ENCODE measurements at regions not wholly inside any gene's neighbourhood (a gene's known extent, or its start where the extent isn't known, plus 50 kb on each side); places are given as distances from the start of the nearest gene placed in this dataset.
"Not testable (repeated sequence)": the region's sequence is repeated elsewhere in the genome, so short reads cannot be mapped to it uniquely, and the experiment has no call there.

DNA sequence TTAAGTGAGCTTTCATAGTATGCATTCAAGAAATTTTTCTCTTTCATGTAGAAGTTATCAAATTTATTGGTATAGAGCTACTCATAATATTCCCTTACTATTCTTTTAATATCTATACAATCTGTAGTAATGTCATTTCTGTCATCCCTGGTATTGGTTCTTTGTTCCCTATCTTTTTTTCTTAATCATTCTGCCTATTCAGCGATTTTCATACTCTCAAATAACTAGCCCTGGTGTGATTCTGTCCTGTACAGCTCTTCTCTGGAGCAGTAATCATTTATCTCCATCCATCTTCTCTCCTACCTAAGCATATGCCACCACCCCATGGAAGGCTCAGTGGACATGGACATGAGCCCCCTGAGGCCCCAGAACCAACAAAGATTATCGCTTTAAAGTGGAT is 213.2 kb upstream of the NEBL start:
- no peaks in the 10 kb centered on the region for H3K36me3 ChIP-seq (ENCODE audit: insufficient read depth, low read length)
- no peaks in the 10 kb centered on the region for H3K27me3 ChIP-seq (ENCODE audit: low read length)
- DNase-seq = no peak
- H3K4me1 ChIP-seq (ENCODE audit: low read length) = no peaks in the 10 kb centered on the region
- H3K9me3 ChIP-seq (ENCODE audit: low read length) = no peaks in the 10 kb centered on the region
- no peak overlapping the region for H3K4me2 ChIP-seq (ENCODE audit: low read depth, low read length, poor library complexity, severe bottlenecking)
- H3K27ac ChIP-seq (ENCODE audit: low read length) = no peak overlapping the region
- H3K79me2 ChIP-seq (ENCODE audit: low read length) = no peaks in the 10 kb centered on the region
- no peaks in the 10 kb centered on the region; the same call in 1 of the 2 replicates for H3K9me2 ChIP-seq (replicated peaks; ENCODE audit: insufficient read depth, low read length)
- H3K9ac ChIP-seq (ENCODE audit: low read length) = no peak overlapping the region
- no peak overlapping the region for H3K4me3 ChIP-seq (ENCODE audit: low read length)
- H4K20me1 ChIP-seq (ENCODE audit: insufficient read depth, low read depth, low read length) = no peaks in the 10 kb centered on the region
- H2AFZ ChIP-seq (ENCODE audit: low read length) = no peak overlapping the region

GRCh38 chr10:21106931-21107330 is 209.8 kb upstream of the NEBL start:
- not testable (repeated sequence) for H4K20me1 ChIP-seq (ENCODE audit: insufficient read depth, low read depth, low read length); H3K4me3 ChIP-seq (ENCODE audit: low read length); H2AFZ ChIP-seq (ENCODE audit: low read length); H3K79me2 ChIP-seq (ENCODE audit: low read length); H3K4me2 ChIP-seq (ENCODE audit: low read depth, low read length, poor library complexity, severe bottlenecking); H3K36me3 ChIP-seq (ENCODE audit: insufficient read depth, low read length); H3K9me3 ChIP-seq (ENCODE audit: low read length); H3K9me2 ChIP-seq (replicated peaks; ENCODE audit: insufficient read depth, low read length); H3K27me3 ChIP-seq (ENCODE audit: low read length); H3K4me1 ChIP-seq (ENCODE audit: low read length); DNase-seq; H3K27ac ChIP-seq (ENCODE audit: low read length); H3K9ac ChIP-seq (ENCODE audit: low read length)

GRCh38 chr10:21105331-21105730 is 208.2 kb upstream of the NEBL start:
- not testable (repeated sequence) for H3K27ac ChIP-seq (ENCODE audit: low read length); H3K27me3 ChIP-seq (ENCODE audit: low read length); H3K9me2 ChIP-seq (replicated peaks; ENCODE audit: insufficient read depth, low read length); H3K79me2 ChIP-seq (ENCODE audit: low read length); DNase-seq; H4K20me1 ChIP-seq (ENCODE audit: insufficient read depth, low read depth, low read length); H3K4me2 ChIP-seq (ENCODE audit: low read depth, low read length, poor library complexity, severe bottlenecking); H3K9me3 ChIP-seq (ENCODE audit: low read length); H2AFZ ChIP-seq (ENCODE audit: low read length); H3K4me1 ChIP-seq (ENCODE audit: low read length); H3K36me3 ChIP-seq (ENCODE audit: insufficient read depth, low read length); H3K9ac ChIP-seq (ENCODE audit: low read length); H3K4me3 ChIP-seq (ENCODE audit: low read length)

DNA sequence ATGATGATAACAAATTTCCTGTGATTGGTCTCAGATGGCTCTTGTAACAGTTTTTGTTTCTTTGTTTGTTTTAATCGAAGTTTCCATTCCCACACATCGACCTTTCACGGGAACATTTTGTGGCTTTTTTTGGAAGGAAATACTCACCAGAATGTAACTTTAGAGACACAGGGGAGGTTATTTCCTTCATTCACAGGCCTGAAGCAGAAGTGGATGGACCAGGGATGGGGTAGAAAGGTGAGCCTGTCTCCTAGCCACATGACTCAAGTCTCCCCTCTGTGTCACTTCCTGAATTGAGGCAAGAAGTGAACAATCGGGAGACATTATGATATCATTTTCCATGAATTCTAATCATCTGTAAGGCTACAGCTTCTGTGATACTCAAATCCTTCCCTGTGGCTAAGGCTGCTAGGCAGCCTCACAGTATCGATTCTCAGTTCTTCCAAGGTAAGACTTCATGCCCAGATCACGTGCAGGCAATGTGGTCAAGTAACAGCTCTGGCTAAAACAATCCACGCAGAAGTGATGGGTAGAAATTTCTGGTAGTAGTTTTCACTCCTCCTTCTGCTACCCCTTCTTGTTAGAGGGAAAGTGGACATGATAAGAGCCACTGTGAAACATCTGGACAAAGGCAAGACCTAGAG is 203.9 kb upstream of the NEBL start:
- H3K36me3 ChIP-seq (ENCODE audit: insufficient read depth, low read length) = no peaks in the 10 kb centered on the region

GRCh38 chr10:21100190-21100589 is 203.1 kb upstream of the NEBL start:
- Histone ChIP-seq H3K79me2 (ENCODE audit: low read length) (no peaks in the 10 kb centered on the region), H3K4me1 (ENCODE audit: low read length) (no peaks in the 10 kb centered on the region), H3K9ac (ENCODE audit: low read length) (no peak overlapping the region), H3K9me2 (replicated peaks; ENCODE audit: insufficient read depth, low read length) (no peaks in the 10 kb centered on the region), H3K9me3 (ENCODE audit: low read length) (no peaks in the 10 kb centered on the region), H3K27ac (ENCODE audit: low read length) (no peak overlapping the region), H3K4me2 (ENCODE audit: low read depth, low read length, poor library complexity, severe bottlenecking) (no peak overlapping the region), H2AFZ (ENCODE audit: low read length) (no peak overlapping the region), H3K4me3 (ENCODE audit: low read length) (no peak overlapping the region), H3K27me3 (ENCODE audit: low read length) (no peaks in the 10 kb centered on the region), H3K36me3 (ENCODE audit: insufficient read depth, low read length) (no peaks in the 10 kb centered on the region), H4K20me1 (ENCODE audit: insufficient read depth, low read depth, low read length) (no peaks in the 10 kb centered on the region)
- no peak for DNase-seq

More for the DNA sequence above, 203.9 kb upstream of the NEBL start:
- no peaks in the 10 kb centered on the region for H4K20me1 ChIP-seq (ENCODE audit: insufficient read depth, low read depth, low read length)
- no peaks in the 10 kb centered on the region for H3K9me3 ChIP-seq (ENCODE audit: low read length)
- H3K27me3 ChIP-seq (ENCODE audit: low read length) = no peaks in the 10 kb centered on the region
- H3K4me3 ChIP-seq (ENCODE audit: low read length) = no peak overlapping the region
- no peak overlapping the region for H2AFZ ChIP-seq (ENCODE audit: low read length)
- H3K9ac ChIP-seq (ENCODE audit: low read length) = no peak overlapping the region
- no peak overlapping the region for H3K4me2 ChIP-seq (ENCODE audit: low read depth, low read length, poor library complexity, severe bottlenecking)
- no peak overlapping the region for H3K27ac ChIP-seq (ENCODE audit: low read length)
- H3K9me2 ChIP-seq (replicated peaks; ENCODE audit: insufficient read depth, low read length) = no peaks in the 10 kb centered on the region
- H3K4me1 ChIP-seq (ENCODE audit: low read length) = no peaks in the 10 kb centered on the region
- no peaks in the 10 kb centered on the region for H3K79me2 ChIP-seq (ENCODE audit: low read length)
- DNase-seq = no peak

DNA sequence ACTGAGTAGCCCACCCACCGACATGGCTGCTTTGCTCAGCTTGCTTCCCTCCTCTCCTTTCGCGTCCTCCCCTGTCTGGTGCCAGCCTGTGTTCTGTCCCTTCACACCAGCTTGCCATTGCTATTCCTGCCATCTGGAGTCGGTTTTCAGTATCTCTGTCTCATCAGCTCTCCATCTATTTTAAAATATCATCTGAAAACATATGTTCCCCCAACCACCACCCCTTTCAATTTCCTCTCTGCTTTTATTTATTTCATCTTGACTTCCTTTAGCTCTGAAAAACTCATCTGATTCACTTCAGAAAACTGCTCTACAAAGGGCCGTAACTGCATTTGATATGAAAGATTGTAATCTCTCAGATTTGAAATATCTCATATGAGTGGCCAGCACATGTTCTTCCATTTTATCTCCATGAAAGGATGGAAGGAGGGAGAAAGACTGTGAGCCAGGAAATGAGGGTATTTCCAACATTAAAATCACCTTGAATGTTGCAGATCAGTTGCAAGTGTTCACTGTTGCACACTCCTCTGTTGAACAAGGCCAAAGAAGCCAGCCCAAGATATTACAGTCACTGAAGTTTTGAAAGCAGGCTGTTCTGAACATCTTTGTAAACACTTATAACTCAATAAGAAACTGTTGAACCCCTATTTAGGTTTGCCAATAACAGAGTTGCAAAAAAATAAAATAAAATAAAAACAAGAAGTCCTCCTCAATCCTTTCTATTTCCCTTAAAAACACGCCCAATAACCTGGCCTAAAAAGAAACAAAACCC is 202.4 kb upstream of the NEBL start:
- Histone ChIP-seq H3K27ac (ENCODE audit: low read length) (no peak overlapping the region), H3K4me1 (ENCODE audit: low read length) (no peaks in the 10 kb centered on the region), H3K9me2 (replicated peaks; ENCODE audit: insufficient read depth, low read length) (no peaks in the 10 kb centered on the region), H3K4me2 (ENCODE audit: low read depth, low read length, poor library complexity, severe bottlenecking) (no peak overlapping the region), H3K36me3 (ENCODE audit: insufficient read depth, low read length) (no peaks in the 10 kb centered on the region), H3K9me3 (ENCODE audit: low read length) (no peaks in the 10 kb centered on the region), H3K9ac (ENCODE audit: low read length) (no peak overlapping the region), H3K79me2 (ENCODE audit: low read length) (no peaks in the 10 kb centered on the region), H3K4me3 (ENCODE audit: low read length) (no peak overlapping the region), H2AFZ (ENCODE audit: low read length) (no peak overlapping the region), H3K27me3 (ENCODE audit: low read length) (no peaks in the 10 kb centered on the region), H4K20me1 (ENCODE audit: insufficient read depth, low read depth, low read length) (no peaks in the 10 kb centered on the region)
- DNase-seq = no peak

DNA sequence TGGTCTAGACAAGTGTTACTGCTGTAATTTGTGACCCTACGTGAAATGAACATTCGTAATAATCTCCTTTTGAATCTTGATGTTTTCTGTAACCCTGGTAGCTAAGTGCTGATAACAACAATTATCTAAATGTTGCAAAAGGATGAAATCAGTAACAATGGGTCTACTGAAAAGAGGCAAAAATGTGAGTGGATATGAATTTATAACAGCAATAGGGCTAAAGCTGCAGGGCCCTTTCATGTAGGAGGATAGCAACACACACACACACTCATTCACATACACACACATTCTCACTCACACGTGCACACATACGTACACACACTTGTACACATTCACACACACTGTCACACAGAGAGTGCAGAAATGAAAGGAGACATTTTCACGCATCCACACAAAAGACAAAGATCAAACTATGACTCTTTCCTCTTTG is 200.8 kb upstream of the NEBL start:
- DNase-seq = no peak
- H3K79me2 ChIP-seq (ENCODE audit: low read length) = no peaks in the 10 kb centered on the region

DNA sequence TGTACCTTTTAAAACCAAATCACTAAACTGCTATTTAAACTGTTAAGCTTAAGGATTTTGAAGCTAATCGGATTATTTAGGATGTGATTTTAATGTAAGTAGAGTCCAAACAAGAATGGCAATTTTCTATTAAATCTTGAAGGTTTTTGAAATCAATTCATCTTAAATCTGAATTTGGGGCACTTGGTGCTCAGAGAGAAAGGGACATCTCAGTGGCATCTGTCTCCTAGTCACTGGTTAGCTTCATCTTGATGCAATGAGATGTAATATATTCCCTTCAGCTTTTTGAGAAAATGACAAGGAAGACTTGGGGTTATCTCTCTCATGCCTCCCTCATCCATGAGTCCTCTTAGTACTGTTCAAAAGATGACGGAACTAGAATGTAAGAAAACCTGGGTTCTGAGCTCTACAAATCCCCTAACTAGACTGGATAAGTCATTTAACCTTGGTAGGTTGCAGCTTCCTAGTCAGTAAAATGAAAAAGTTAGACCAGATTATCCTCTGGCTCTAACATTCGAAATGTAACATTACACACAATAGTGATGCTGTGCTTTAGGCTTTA is 198.5 kb upstream of the NEBL start:
- H2AFZ ChIP-seq (ENCODE audit: low read length) = no peak overlapping the region
- DNase-seq = no peak
- no peaks in the 10 kb centered on the region for H3K9me3 ChIP-seq (ENCODE audit: low read length)
- H3K36me3 ChIP-seq (ENCODE audit: insufficient read depth, low read length) = no peaks in the 10 kb centered on the region
- no peaks in the 10 kb centered on the region for H4K20me1 ChIP-seq (ENCODE audit: insufficient read depth, low read depth, low read length)
- no peak overlapping the region for H3K27ac ChIP-seq (ENCODE audit: low read length)
- no peaks in the 10 kb centered on the region for H3K4me1 ChIP-seq (ENCODE audit: low read length)
- H3K9me2 ChIP-seq (replicated peaks; ENCODE audit: insufficient read depth, low read length) = no peaks in the 10 kb centered on the region
- no peak overlapping the region for H3K9ac ChIP-seq (ENCODE audit: low read length)
- H3K4me2 ChIP-seq (ENCODE audit: low read depth, low read length, poor library complexity, severe bottlenecking) = no peak overlapping the region
- H3K79me2 ChIP-seq (ENCODE audit: low read length) = no peaks in the 10 kb centered on the region
- no peak overlapping the region for H3K4me3 ChIP-seq (ENCODE audit: low read length)
- no peaks in the 10 kb centered on the region for H3K27me3 ChIP-seq (ENCODE audit: low read length)

More for the DNA sequence above, 200.8 kb upstream of the NEBL start:
- Histone ChIP-seq H4K20me1 (ENCODE audit: insufficient read depth, low read depth, low read length) (no peaks in the 10 kb centered on the region), H3K4me1 (ENCODE audit: low read length) (no peaks in the 10 kb centered on the region), H3K27me3 (ENCODE audit: low read length) (no peaks in the 10 kb centered on the region), H3K9me3 (ENCODE audit: low read length) (no peaks in the 10 kb centered on the region), H3K4me2 (ENCODE audit: low read depth, low read length, poor library complexity, severe bottlenecking) (no peak overlapping the region), H3K9me2 (replicated peaks; ENCODE audit: insufficient read depth, low read length) (no peaks in the 10 kb centered on the region), H3K27ac (ENCODE audit: low read length) (no peak overlapping the region), H3K9ac (ENCODE audit: low read length) (no peak overlapping the region), H3K36me3 (ENCODE audit: insufficient read depth, low read length) (no peaks in the 10 kb centered on the region), H2AFZ (ENCODE audit: low read length) (no peak overlapping the region), H3K4me3 (ENCODE audit: low read length) (no peak overlapping the region)

Data from Karpas-422 (cell line).